ENCODE measurements at regions not wholly inside any gene's neighbourhood (a gene's known extent, or its start where the extent isn't known, plus 50 kb on each side); places are given as distances from the start of the nearest gene placed in this dataset.

- Histone ChIP-seq H2BK15ac (ENCODE audit: low read length) (no peak overlapping the region), H2AFZ (ENCODE audit: low read length) (no peak overlapping the region), H4K5ac (ENCODE audit: insufficient read length, low read depth, low read length) (no peak overlapping the region), H2BK20ac (ENCODE audit: low read length) (no peak overlapping the region), H3K9ac (replicated peaks in 1 of 4; ENCODE audit: extremely low read depth in 1 of 4, low read depth in 3 of 4, low read length in 3 of 4) (no peak overlapping the region), H3K79me1 (ENCODE audit: low read depth, low read length) (no peaks in the 10 kb centered on the region), H3K23ac (ENCODE audit: insufficient read length) (no peak overlapping the region), H2BK120ac (replicated peaks; ENCODE audit: low read depth, low read length) (no peak overlapping the region), H4K8ac (ENCODE audit: extremely low read depth, insufficient read depth, low read length) (no peak overlapping the region), H3K23me2 (ENCODE audit: low read depth, low read length) (peaks cover 2% of the 10 kb centered on the region; the same call in 1 of the 2 replicates), H3K18ac (ENCODE audit: extremely low read depth, low read length) (no peak overlapping the region), H3K56ac (replicated peaks; ENCODE audit: insufficient read length, low read depth, low read length) (no peak overlapping the region), H3K4me2 (ENCODE audit: insufficient read depth in 1 of 2, low read depth in 2 of 2, low read length in 2 of 2) (no peak overlapping the region), H2BK5ac (ENCODE audit: low read depth, low read length) (no peak overlapping the region), H3K79me2 (ENCODE audit: control insufficient read depth in 1 of 2, insufficient read depth in 2 of 2, low read length in 2 of 2) (no peaks in the 10 kb centered on the region), H3K4ac (replicated peaks; ENCODE audit: insufficient read length, low read depth, low read length) (no peak overlapping the region), H3K14ac (ENCODE audit: insufficient read length) (no peak overlapping the region), H2BK12ac (ENCODE audit: low read depth, low read length) (no peak overlapping the region), H3K4me3 (ENCODE audit: extremely low read depth in 1 of 4, insufficient read depth in 2 of 4, low read depth in 3 of 4, low read length in 4 of 4) (no peak overlapping the region), H3K9me3 (ENCODE audit: insufficient read depth in 2 of 2, low read depth in 1 of 2, low read length in 1 of 2) (no peaks in the 10 kb centered on the region), H4K91ac (replicated peaks; ENCODE audit: insufficient read length, low read length) (no peak overlapping the region), H3K27ac (ENCODE audit: low read depth, low read length) (no peak overlapping the region), H3K36me3 (ENCODE audit: control insufficient read depth in 2 of 4, insufficient read depth in 4 of 4, low read length in 3 of 4) (no peaks in the 10 kb centered on the region), H3K4me1 (replicated peaks in 1 of 4; ENCODE audit: control insufficient read depth in 3 of 4, insufficient read depth in 4 of 4, low read length in 3 of 4) (no peaks in the 10 kb centered on the region), H3K27me3 (replicated peaks in 1 of 4; ENCODE audit: control insufficient read depth in 3 of 4, extremely low read depth in 1 of 4, insufficient read depth in 3 of 4, low read length in 3 of 4) (0 out of 7 replicates have a peak, but pooled peaks cover 0 to 5% (median 0%) of the 10 kb centered on the region in 4 experiments), H4K20me1 (replicated peaks in 1 of 2; ENCODE audit: control insufficient read depth in 1 of 2, insufficient read depth in 2 of 2, low read length in 2 of 2) (no peaks in the 10 kb centered on the region), H2AK5ac (ENCODE audit: low read depth, low read length) (no peak overlapping the region)
- DNase-seq (ENCODE audit: low read depth in 1 of 2, low spot score in 2 of 2) (no peak), FAIRE-seq (no peak)
- whole genome bisulfite sequencing, 2 experiments (ENCODE audit: extremely low coverage in 1 of 2, insufficient coverage in 1 of 2, insufficient read length in 1 of 2, insufficient replicate concordance in 2 of 2, low coverage in 1 of 2, low lambda C conversion rate in 2 of 2, missing lambda C conversion rate in 1 of 2) = 85% methylated on average over 1 of the region's 2 CpGs; no CpG with 5 or more reads in 1 of the 2 experiments
- CTCF ChIA-PET (ENCODE audit: partially characterized antibody) = interaction anchor here (2.1 kb wide), 1 partner anchor 56 kb away, joined by 5 read pairs; no protein-coding TSS in a partner anchor
- POLR2A ChIA-PET (ENCODE audit: partially characterized antibody) = no interaction called here
- no peak for TF ChIP-seq HDAC6 (IDR thresholded peaks at IDR 0.05; ENCODE audit: low read depth, low read length)
- TF ChIP-seq ATF2 (IDR thresholded peaks at IDR 0.05; ENCODE audit: low read length) = no peak
- no peak for TF ChIP-seq EZH2 (IDR thresholded peaks at IDR 0.05; ENCODE audit: low read depth, low read length, severe bottlenecking)
- no peak for TF ChIP-seq SRF (IDR thresholded peaks at IDR 0.05; ENCODE audit: low read depth, low read length)
These were observed 80.8 kb upstream of the SH3PXD2B start for GRCh38 chr5:172535108-172535445.

Measured in H1 (cell line).